ENCODE measurements at regions not wholly inside any gene's neighbourhood (a gene's known extent, or its start where the extent isn't known, plus 50 kb on each side); places are given as distances from the start of the nearest gene placed in this dataset.

DNA sequence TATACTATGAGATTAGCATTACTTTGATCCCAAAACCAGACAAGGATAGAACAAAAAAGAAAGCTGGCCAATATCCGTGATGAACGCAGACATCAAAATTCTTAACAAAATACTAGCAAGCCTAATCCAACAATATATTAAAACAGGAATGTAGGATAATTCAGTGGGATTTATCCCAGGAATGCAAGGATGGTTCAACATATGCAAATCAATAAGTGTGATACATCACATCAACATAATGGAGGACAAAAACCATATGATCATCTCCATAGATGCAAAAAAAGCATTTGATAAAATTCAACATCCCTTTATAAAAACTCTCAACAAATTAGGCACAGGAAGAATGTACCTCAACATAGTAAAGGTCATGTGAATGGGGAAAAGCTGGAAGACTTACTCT, 158.5 kb downstream of the KCNE4 start:
- no peak for TF ChIP-seq POLR2A (IDR thresholded peaks at IDR 0.05)
- TF ChIP-seq, protein P1, sequence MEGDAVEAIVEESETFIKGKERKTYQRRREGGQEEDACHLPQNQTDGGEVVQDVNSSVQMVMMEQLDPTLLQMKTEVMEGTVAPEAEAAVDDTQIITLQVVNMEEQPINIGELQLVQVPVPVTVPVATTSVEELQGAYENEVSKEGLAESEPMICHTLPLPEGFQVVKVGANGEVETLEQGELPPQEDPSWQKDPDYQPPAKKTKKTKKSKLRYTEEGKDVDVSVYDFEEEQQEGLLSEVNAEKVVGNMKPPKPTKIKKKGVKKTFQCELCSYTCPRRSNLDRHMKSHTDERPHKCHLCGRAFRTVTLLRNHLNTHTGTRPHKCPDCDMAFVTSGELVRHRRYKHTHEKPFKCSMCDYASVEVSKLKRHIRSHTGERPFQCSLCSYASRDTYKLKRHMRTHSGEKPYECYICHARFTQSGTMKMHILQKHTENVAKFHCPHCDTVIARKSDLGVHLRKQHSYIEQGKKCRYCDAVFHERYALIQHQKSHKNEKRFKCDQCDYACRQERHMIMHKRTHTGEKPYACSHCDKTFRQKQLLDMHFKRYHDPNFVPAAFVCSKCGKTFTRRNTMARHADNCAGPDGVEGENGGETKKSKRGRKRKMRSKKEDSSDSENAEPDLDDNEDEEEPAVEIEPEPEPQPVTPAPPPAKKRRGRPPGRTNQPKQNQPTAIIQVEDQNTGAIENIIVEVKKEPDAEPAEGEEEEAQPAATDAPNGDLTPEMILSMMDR (IDR thresholded peaks at IDR 0.05) = no peak
